GM19372 (cell line): ENCODE measurements at regions not wholly inside any gene's neighbourhood (a gene's known extent, or its start where the extent isn't known, plus 50 kb on each side); places are given as distances from the start of the nearest gene placed in this dataset.
"Not testable (repeated sequence)": the region's sequence is repeated elsewhere in the genome, so short reads cannot be mapped to it uniquely, and the experiment has no call there.

Source experiments
- ATAC-seq: cut with Tn5 transposase; IDR thresholded peaks from one replicate; pipeline ENCODE4 v1.9.1; 2021; ENCODE audit warnings: mild to moderate bottlenecking, low read depth, moderate library complexity; ENCODE audit not compliant: unreplicated experiment

GRCh38 chr22:49014227-49015201, 813.2 kb downstream of the BRD1 start:
- ATAC-seq, result no peak

GRCh38 chr22:49013707-49014106, 814.0 kb downstream of the BRD1 start:
- no peak for ATAC-seq

DNA sequence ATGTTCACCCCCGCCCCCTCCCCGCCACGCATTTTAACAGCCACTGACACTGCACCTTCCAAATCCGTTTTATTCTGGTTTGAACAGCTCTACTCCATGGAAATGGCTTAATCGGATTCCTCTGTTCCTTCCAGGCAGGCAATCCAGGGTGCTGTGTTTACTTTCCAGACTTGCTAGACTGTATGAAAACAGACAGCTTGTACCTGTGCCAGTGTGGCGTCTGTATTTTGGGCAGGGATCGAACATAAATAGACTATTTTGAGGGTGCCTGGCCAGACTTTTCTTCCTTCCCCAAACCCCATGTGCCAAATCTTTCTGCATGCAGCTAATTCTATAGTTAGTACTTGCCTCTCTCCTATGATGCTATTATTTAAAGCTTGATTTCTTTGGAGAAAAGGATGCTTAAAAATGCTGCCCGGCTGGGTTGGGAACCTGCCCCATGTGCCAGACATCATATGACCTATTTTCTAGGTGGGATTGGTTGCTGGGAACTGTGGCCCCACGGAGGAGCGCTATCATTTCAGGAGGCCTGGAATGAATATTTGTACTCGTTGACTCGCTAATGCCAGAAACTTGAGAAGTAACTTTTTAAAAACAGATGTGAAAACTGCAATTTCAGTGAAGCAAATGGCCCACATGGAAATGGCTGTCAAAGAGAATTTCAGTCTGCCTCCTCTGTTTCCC, 814.8 kb downstream of the BRD1 start:
- ATAC-seq, result no peak

- no peak for ATAC-seq
Observed at GRCh38 chr22:49011769-49012648, 815.7 kb downstream of the BRD1 start.

DNA sequence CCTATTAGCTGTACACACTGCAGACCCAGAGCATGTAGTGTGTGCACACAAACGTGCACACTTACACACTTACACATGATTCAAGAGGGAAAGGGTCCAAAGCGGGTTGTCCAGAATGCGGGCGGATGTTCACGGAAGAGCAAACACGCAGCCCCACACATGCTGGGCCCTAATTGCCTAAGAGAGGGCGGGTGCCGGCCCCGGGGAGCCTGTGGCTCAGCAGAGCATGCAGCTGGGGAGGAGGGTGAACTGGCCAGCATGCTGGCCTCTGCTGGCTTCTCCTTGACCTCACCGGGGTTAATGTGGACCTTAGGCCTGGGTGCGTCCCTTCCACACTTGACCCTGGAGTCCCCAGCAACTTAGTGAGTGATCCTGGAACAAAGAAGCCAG, 816.3 kb downstream of the BRD1 start:
- ATAC-seq, result no peak

- ATAC-seq, result no peak
Observed at GRCh38 chr22:49010901-49011300, 816.8 kb downstream of the BRD1 start.

- ATAC-seq, result no peak
Observed at GRCh38 chr22:49010070-49010863, 817.4 kb downstream of the BRD1 start.

DNA sequence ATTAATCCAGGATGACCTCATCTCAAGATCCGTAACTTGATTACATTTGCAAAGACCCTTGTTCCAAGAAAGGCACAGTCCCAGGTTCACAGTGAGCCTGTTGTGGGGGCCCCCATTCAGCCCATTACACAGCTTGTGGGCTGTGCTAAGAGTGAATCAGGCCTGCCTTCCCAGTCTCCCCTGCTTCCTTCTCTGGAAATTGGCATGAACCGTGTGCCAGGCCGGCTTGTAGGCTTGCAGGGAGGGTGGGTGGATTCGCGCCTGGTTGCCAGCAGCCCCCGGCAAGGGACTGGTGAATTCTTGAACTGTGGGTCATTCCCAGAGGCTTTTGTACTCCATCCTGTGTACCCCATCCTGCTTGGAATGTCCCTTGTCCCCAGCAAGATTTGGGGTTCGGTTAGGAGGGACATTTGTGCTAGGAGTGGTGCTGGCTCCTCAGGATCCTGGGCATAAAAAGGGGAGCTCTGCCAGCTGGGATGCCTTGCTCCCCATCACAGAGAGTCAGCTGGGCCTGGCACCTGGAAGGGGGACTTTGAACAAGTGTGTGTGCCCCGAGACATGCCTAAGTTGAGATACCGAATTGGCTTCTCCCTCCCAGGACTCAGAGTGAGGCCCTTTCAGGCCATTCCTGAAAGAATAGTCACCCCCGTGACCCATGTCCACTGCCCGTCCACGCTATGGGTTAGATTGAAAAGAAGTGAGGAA, 818.2 kb downstream of the BRD1 start:
- no peak for ATAC-seq

DNA sequence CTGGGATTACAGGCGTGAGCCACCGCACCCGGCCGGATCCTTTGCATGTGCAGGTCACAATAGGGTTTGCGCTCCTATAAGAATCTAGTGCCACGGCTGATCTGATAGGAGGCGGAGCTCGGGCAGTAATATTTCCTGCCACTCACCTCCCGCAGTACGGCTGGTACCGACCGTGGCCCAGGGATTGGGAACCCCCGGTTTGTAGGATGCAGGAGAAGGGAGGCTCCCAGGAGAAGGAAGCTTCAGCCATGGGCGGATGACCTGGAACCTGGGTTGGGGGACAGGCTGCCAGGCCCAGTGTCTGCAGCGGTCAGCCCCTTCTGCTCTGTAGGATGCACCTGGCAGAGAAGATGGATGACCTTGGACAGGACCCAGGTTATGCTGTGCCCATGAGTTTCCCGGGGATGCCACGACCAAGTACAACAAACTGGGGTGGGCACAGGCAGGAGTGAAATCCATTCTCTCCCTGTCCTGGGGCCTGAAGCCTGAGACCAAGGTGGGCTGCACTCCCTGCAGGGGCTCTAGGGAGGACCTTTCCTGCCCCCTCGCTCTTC, 818.9 kb downstream of the BRD1 start:
- no peak for ATAC-seq

GRCh38 chr22:49007013-49007653, 820.5 kb downstream of the BRD1 start:
- ATAC-seq, result no peak

- no peak for ATAC-seq
Observed at GRCh38 chr22:49006207-49007012, 821.3 kb downstream of the BRD1 start.

DNA sequence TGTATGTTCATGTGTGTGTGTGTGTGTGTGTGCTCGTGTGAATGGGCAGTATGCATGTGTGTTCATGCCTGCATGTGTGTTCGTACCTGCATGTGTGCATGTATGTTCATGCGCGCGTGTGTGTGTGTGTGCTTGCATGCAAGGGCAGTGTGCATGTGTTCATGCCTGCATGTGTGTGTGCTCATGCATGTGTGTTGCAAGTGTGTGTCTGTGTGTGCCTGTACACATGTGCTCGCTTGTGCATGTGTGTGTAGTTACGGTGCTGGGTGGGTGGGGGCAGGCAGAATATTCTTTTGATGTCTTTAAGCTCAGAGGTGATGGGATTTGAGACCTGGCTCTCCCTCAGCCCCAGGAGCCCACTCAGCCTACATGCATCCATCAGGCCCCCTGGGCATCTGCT, 822.1 kb downstream of the BRD1 start:
- no peak for ATAC-seq

- no peak for ATAC-seq
Observed at GRCh38 chr22:49004484-49005399, 822.9 kb downstream of the BRD1 start.

- ATAC-seq, result not testable (repeated sequence)
Observed at GRCh38 chr22:48997605-48998004, 830.1 kb downstream of the BRD1 start.

DNA sequence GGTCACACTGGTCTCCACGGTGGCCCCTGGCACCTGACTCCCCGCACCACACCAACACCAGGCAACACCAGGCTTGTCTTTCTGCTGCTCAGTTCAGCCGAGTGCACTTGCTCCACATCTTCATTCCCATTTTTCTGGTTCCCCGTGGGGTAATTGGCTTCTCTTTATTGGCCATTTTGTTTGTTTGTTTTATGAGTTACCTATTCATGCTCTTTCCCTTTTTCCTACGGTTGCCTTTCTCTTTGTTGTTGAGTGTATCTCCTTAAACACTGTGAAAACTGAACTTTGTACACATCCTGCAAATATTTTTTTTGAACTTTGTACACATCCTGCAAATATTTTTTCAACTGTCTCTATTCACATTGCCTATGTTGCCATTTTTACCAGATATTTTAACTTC, 834.0 kb downstream of the BRD1 start:
- ATAC-seq, result no peak

DNA sequence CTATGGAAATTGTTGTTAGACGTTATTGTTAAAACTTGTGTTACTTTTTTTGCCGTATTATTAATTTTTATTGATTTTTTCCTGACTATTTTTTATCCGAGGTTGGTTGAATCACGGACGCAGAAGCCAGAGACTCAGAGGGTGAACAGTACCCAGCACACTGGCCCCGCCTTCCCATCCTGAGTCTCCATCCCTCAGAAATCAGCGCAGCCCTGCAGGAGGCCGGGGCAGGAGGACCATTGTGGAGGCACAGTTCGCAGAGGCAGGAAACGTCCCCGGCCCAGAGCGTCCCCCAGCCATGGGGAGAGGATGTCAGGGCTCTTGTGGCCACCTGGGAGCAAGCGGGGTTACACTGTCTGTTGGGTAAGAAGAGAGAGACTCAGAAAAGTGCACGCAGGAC, 843.0 kb downstream of the BRD1 start:
- no peak for ATAC-seq
